ENCODE measurements at regions not wholly inside any gene's neighbourhood (a gene's known extent, or its start where the extent isn't known, plus 50 kb on each side); places are given as distances from the start of the nearest gene placed in this dataset.

DNA sequence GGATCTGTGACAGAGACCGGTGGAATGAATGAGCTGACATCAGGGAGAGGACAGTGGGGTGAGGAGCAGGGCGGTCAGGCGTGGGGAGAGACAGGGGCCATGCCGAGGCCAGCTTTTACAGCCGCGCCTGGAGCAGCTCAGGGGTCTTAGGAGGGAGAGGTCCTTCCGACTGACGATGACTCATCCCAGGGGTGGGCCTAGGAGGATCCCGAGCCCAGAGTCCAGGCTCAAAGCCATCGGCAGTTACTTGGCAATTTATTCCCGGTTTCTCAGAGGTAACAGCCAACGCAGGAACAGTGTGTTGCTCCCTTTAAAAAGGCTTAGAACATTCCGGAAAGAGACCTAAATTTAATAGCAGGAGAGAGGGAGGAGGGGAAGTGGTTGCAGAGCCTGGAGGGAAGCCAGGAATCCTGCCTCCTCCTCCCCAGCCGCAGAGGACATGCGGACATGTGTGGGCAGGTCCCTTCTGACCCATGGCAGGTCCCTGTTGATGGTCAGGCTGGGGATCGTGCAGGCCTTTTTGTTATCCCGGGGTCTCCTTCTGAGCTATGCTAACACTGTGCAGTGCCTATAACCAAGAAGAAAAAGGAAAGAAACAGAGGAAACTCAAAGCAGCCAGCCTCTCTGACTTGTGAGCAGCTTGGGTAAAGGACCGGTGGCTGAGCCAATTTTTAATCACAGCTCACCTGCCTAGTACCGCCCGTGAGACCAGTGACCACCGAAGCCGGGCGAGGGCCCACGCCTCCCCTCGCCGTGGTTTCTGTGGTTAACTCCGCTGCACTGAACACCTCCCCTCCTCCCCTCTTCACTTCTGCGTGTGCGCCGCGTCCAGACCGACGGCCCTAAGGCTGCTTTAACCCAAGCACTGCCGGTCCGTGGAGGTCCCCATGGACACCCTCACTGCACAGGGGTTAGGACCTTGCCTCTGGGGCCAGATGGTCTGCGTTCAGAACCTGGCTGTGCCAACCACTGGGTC lies 392.4 kb upstream of the PROK2 start:
- TF ChIP-seq POLR2A (IDR thresholded peaks at IDR 0.05; ENCODE audit: low read depth, low read length), result no peak
- TF ChIP-seq, protein P1, sequence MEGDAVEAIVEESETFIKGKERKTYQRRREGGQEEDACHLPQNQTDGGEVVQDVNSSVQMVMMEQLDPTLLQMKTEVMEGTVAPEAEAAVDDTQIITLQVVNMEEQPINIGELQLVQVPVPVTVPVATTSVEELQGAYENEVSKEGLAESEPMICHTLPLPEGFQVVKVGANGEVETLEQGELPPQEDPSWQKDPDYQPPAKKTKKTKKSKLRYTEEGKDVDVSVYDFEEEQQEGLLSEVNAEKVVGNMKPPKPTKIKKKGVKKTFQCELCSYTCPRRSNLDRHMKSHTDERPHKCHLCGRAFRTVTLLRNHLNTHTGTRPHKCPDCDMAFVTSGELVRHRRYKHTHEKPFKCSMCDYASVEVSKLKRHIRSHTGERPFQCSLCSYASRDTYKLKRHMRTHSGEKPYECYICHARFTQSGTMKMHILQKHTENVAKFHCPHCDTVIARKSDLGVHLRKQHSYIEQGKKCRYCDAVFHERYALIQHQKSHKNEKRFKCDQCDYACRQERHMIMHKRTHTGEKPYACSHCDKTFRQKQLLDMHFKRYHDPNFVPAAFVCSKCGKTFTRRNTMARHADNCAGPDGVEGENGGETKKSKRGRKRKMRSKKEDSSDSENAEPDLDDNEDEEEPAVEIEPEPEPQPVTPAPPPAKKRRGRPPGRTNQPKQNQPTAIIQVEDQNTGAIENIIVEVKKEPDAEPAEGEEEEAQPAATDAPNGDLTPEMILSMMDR (conservative IDR thresholded peaks at IDR 0.05; ENCODE audit: low read depth, low read length), result no peak
- no peak for TF ChIP-seq CEBPB (IDR thresholded peaks at IDR 0.05; ENCODE audit: low read depth, low read length)
- TF ChIP-seq BHLHE40 (IDR thresholded peaks at IDR 0.05; ENCODE audit: low read depth, low read length), result no peak
- TF ChIP-seq RFX5 (IDR thresholded peaks at IDR 0.05; ENCODE audit: low read depth, low read length), result no peak
- TF ChIP-seq MAZ (IDR thresholded peaks at IDR 0.05; ENCODE audit: borderline replicate concordance, low read depth, low read length), result no peak
- no peak for TF ChIP-seq RCOR1 (IDR thresholded peaks at IDR 0.05; ENCODE audit: insufficient replicate concordance, low read length)

All from IMR-90 (cell line).